Transverse colon (tissue), 3 donors: ENCODE measurements at regions not wholly inside any gene's neighbourhood (a gene's known extent, or its start where the extent isn't known, plus 50 kb on each side); places are given as distances from the start of the nearest gene placed in this dataset.

Experiments
- POLR2A ChIP-seq: fragments of 450-650 bp; IDR thresholded peaks from one replicate; pipeline ENCODE4 v1.6.1; 2016; ENCODE audit warnings: antibody characterized with exemption, mild to moderate bottlenecking, moderate library complexity
- TF ChIP-seq, protein P1 (sequence below), 5 experiments: fragments of 200-600 bp in 3 of 5; fragments of 450-650 bp in 2 of 5; sonication (generic) in 3 of 5; IDR thresholded peaks; 1 replicate in 2 of 5; 2 replicates in 3 of 5; pipeline ENCODE4 v1.5.1; 2016 to 2017; ENCODE audit warnings: antibody characterized with exemption in 5 of 5, inconsistent platforms in 3 of 5, mild to moderate bottlenecking in 2 of 5, moderate library complexity in 1 of 5

DNA sequence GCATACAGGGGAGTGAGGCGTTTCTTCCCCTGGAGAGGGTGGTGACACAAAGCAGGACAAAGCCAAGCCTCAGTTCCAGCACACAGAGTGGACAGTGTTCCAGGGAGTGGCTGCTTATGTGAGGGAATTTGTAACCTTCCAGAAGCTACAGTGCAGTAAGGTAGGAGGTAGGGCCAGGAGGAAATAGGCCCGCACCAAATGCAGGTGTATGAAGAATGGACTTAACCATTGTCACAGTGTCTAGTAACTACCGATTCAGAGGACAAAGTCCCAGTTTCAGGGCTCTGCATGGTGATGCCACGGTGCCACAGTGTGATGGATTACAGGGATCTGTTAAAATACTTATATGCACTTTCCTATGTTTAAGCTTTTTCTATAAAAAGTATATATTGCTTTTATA is 135.3 kb downstream of the ZIC5 start:
- TF ChIP-seq, protein P1, sequence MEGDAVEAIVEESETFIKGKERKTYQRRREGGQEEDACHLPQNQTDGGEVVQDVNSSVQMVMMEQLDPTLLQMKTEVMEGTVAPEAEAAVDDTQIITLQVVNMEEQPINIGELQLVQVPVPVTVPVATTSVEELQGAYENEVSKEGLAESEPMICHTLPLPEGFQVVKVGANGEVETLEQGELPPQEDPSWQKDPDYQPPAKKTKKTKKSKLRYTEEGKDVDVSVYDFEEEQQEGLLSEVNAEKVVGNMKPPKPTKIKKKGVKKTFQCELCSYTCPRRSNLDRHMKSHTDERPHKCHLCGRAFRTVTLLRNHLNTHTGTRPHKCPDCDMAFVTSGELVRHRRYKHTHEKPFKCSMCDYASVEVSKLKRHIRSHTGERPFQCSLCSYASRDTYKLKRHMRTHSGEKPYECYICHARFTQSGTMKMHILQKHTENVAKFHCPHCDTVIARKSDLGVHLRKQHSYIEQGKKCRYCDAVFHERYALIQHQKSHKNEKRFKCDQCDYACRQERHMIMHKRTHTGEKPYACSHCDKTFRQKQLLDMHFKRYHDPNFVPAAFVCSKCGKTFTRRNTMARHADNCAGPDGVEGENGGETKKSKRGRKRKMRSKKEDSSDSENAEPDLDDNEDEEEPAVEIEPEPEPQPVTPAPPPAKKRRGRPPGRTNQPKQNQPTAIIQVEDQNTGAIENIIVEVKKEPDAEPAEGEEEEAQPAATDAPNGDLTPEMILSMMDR (IDR thresholded peaks at IDR 0.05): no peak
- TF ChIP-seq POLR2A: no peak
